OCI-LY7 (cell line): ENCODE measurements at regions not wholly inside any gene's neighbourhood (a gene's known extent, or its start where the extent isn't known, plus 50 kb on each side); places are given as distances from the start of the nearest gene placed in this dataset.

Source experiments
- BruUV-seq: library from RNA; stranded (reverse); fragments of 400-500 nt; replicated peaks from 2 replicates; lab custom pipeline; 2021; lab: Mats Ljungman, UMichigan
- CTCF ChIA-PET: fragments of 300-600 bp; sonication (Branson Sonifier 250); formaldehyde crosslinking; loops from one replicate; lab custom pipeline; 2022; ENCODE audit warnings: antibody characterized with exemption; ENCODE audit not compliant: unreplicated experiment; lab: Charles Lee
- POLR2A ChIA-PET: fragments of 300-600 bp; sonication (Branson Sonifier 250); formaldehyde crosslinking; loops from one replicate; lab custom pipeline; 2022; ENCODE audit warnings: antibody characterized with exemption; lab: Charles Lee
- DNase-seq: peaks from one replicate; pipeline ENCODE4 v3.0.0-alpha.2; 2015; ENCODE audit warnings: low spot score
- H2AFZ ChIP-seq: fragments of 200-600 bp; sonication (generic), shearing (Covaris generic); 2 replicates; pipeline ENCODE4 v1.6.1; 2014; ENCODE audit warnings: mild to moderate bottlenecking, antibody characterized with exemption, low read length, moderate library complexity
- H3K27ac ChIP-seq: fragments of 200-600 bp; sonication (generic); 2 replicates; pipeline ENCODE4 v1.5.1; 2014; ENCODE audit warnings: mixed run types, low read depth, mild to moderate bottlenecking, moderate library complexity, low read length, inconsistent platforms; ENCODE audit not compliant: poor library complexity, severe bottlenecking
- H3K36me3 ChIP-seq: fragments of 200-600 bp; sonication (generic); 2 replicates; pipeline ENCODE4 v1.6.1; 2014; ENCODE audit warnings: mild to moderate bottlenecking, antibody characterized with exemption, low read length, moderate library complexity, mixed read lengths; ENCODE audit not compliant: insufficient read depth
- H3K4me1 ChIP-seq: fragments of 200-600 bp; sonication (generic); 2 replicates; pipeline ENCODE4 v1.5.1; 2014; ENCODE audit warnings: mild to moderate bottlenecking, low read length; ENCODE audit not compliant: insufficient read depth, poor library complexity, severe bottlenecking
- H3K4me2 ChIP-seq: fragments of 200-600 bp; sonication (generic); 2 replicates; pipeline ENCODE4 v1.6.1; 2014; ENCODE audit warnings: mild to moderate bottlenecking, low read length
- H3K4me3 ChIP-seq: fragments of 200-600 bp; sonication (generic); 2 replicates; pipeline ENCODE4 v1.5.1; 2014; ENCODE audit warnings: mild to moderate bottlenecking, low read depth, low read length; ENCODE audit not compliant: poor library complexity, severe bottlenecking
- H3K79me2 ChIP-seq: fragments of 200-600 bp; sonication (generic); 2 replicates; pipeline ENCODE4 v1.6.1; 2016; ENCODE audit warnings: low read depth, mild to moderate bottlenecking, low read length, moderate library complexity, mixed read lengths; ENCODE audit not compliant: insufficient read depth
- H3K9me2 ChIP-seq: fragments of 200-600 bp; sonication (generic); 2 replicates; pipeline ENCODE4 v1.6.1; 2016; ENCODE audit warnings: mild to moderate bottlenecking, low read length, mixed read lengths; ENCODE audit not compliant: insufficient read depth
- H3K9me3 ChIP-seq: fragments of 200-600 bp; sonication (generic); 2 replicates; pipeline ENCODE4 v1.6.1; 2014; ENCODE audit warnings: mild to moderate bottlenecking, mixed run types, low read length, mixed read lengths
- H4K20me1 ChIP-seq: fragments of 200-600 bp; sonication (generic); 2 replicates; pipeline ENCODE4 v1.6.1; 2014; ENCODE audit warnings: mild to moderate bottlenecking, antibody characterized with exemption, low read length, moderate library complexity, mixed read lengths; ENCODE audit not compliant: insufficient read depth
- EZH2phosphoT487 ChIP-seq: fragments of 200-600 bp; sonication (generic); IDR thresholded peaks from 2 replicates; pipeline ENCODE4 v1.6.1; 2018; ENCODE audit warnings: low read depth, borderline replicate concordance, mild to moderate bottlenecking, mixed run types, antibody characterized with exemption, low read length, moderate library complexity, mixed read lengths
- intact Hi-C: fragments of 100-400 bp; cut with micrococcal nuclease; formaldehyde crosslinking; loops from one replicate; pipeline ENCODE4 v1.10.0; 2022; ENCODE audit not compliant: unreplicated experiment
- TF ChIP-seq, protein P1 (sequence below): fragments of 200-600 bp; sonication (generic); conservative IDR thresholded peaks from 2 replicates; pipeline ENCODE4 v1.5.1; 2014; ENCODE audit warnings: mild to moderate bottlenecking, antibody characterized with exemption, low read length, moderate library complexity, mixed read lengths

- BruUV-seq: no TSS peak
- H2AFZ ChIP-seq: no peak overlapping the region
- no peak for DNase-seq
- ChIA-PET POLR2A (interaction anchor here (0.7 to 1.5 kb wide), 2 partner anchors 13 to 92 kb away, joined by 3 to 4 read pairs; no protein-coding TSS in a partner anchor), CTCF (no interaction called here)
- no peaks in the 10 kb centered on the region for H3K9me3 ChIP-seq
- no peak overlapping the region for H3K4me2 ChIP-seq
- no peaks in the 10 kb centered on the region for H3K4me1 ChIP-seq
- no peak overlapping the region for H3K4me3 ChIP-seq
- no peaks in the 10 kb centered on the region for H4K20me1 ChIP-seq
- no peaks in the 10 kb centered on the region for H3K36me3 ChIP-seq
- no peaks in the 10 kb centered on the region for H3K79me2 ChIP-seq
- H3K9me2 ChIP-seq: no peaks in the 10 kb centered on the region
- no peak for TF ChIP-seq EZH2phosphoT487
- TF ChIP-seq, protein P1, sequence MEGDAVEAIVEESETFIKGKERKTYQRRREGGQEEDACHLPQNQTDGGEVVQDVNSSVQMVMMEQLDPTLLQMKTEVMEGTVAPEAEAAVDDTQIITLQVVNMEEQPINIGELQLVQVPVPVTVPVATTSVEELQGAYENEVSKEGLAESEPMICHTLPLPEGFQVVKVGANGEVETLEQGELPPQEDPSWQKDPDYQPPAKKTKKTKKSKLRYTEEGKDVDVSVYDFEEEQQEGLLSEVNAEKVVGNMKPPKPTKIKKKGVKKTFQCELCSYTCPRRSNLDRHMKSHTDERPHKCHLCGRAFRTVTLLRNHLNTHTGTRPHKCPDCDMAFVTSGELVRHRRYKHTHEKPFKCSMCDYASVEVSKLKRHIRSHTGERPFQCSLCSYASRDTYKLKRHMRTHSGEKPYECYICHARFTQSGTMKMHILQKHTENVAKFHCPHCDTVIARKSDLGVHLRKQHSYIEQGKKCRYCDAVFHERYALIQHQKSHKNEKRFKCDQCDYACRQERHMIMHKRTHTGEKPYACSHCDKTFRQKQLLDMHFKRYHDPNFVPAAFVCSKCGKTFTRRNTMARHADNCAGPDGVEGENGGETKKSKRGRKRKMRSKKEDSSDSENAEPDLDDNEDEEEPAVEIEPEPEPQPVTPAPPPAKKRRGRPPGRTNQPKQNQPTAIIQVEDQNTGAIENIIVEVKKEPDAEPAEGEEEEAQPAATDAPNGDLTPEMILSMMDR: no peak
- intact Hi-C loops: no loop called here
- H3K27ac ChIP-seq: no peak overlapping the region
Observed at GRCh38 chr4:85381968-85382367, 93.0 kb upstream of the ARHGAP24 start.

DNA sequence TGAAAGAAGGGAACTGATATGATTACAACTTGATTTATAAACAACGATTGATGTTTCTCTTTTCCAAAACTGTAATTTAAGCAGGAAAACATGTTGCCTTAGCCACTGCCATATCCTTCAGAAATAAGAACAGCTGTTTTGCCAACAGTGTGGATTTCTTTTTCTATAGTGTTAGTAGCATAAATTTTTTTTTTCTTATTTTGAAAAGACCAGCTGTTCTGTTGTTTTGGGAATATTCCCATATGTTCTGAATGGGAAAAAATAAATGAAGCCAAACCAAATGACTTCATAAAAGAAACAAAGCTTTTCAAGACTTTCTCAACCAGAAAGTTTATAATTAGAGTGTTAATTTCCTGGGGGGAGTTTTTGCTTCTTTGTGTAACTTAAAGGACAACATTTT, 83.9 kb upstream of the ARHGAP24 start:
- Histone ChIP-seq H3K4me3 (no peak overlapping the region), H3K79me2 (no peaks in the 10 kb centered on the region; the same call in 1 of the 2 replicates), H3K4me2 (no peak overlapping the region), H3K9me3 (no peaks in the 10 kb centered on the region), H3K4me1 (no peaks in the 10 kb centered on the region), H2AFZ (no peak overlapping the region), H3K27ac (no peak overlapping the region), H3K36me3 (no peaks in the 10 kb centered on the region), H3K9me2 (no peaks in the 10 kb centered on the region), H4K20me1 (no peaks in the 10 kb centered on the region)
- ChIA-PET POLR2A (no interaction called here), CTCF (no interaction called here)
- TF ChIP-seq, protein P1: no peak
- no peak for TF ChIP-seq EZH2phosphoT487
- BruUV-seq: no TSS peak
- DNase-seq: no peak
- intact Hi-C loops: no loop called here

- no peaks in the 10 kb centered on the region; the same call in 1 of the 2 replicates for H3K79me2 ChIP-seq
- H3K4me2 ChIP-seq: no peak overlapping the region
- DNase-seq: no peak
- no peaks in the 10 kb centered on the region for H3K9me2 ChIP-seq
- no peak overlapping the region for H3K27ac ChIP-seq
- intact Hi-C loops: no loop called here
- CTCF ChIA-PET: no interaction called here
- no peaks in the 10 kb centered on the region for H3K36me3 ChIP-seq
- no peak overlapping the region for H3K4me3 ChIP-seq
- no peaks in the 10 kb centered on the region for H3K9me3 ChIP-seq
- no peaks in the 10 kb centered on the region for H4K20me1 ChIP-seq
- TF ChIP-seq, protein P1: no peak
- no peak for TF ChIP-seq EZH2phosphoT487
- H2AFZ ChIP-seq: no peak overlapping the region
- no TSS peak for BruUV-seq
- POLR2A ChIA-PET: no interaction called here
- no peaks in the 10 kb centered on the region for H3K4me1 ChIP-seq
Observed at GRCh38 chr4:85391589-85392410, 83.2 kb upstream of the ARHGAP24 start.
